GM04504 (cell line): ENCODE measurements at regions not wholly inside any gene's neighbourhood (a gene's known extent, or its start where the extent isn't known, plus 50 kb on each side); places are given as distances from the start of the nearest gene placed in this dataset.

ENCODE experiments used
- DNase-seq: peaks from one replicate; pipeline ENCODE4 v3.0.0-alpha.2; 2012; ENCODE audit warnings: low read depth

- DNase-seq, result no peak
Observed at GRCh38 chr13:37934339-37935191, 65.0 kb upstream of the TRPC4 start.

DNA sequence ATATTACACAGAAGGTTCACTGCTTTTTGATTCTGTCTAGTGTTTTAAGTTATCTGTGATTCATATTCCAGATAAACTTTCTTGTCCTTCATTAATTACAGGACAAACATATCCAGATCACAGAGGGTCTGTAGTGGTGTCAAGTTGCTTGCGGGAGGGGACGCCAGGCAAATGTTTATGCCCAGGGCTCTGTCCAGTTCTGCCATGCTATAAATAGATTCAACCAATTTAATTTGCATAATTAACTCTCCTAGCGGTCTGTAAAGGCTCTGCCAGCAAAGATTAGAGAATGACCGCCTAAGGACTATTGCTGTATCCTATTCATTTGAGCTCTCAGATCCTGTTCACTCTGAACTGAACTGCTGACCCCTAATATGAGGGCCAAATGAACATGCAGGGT, 59.7 kb upstream of the TRPC4 start:
- no peak for DNase-seq

- DNase-seq, result no peak
Observed at GRCh38 chr13:37927561-37927960, 58.0 kb upstream of the TRPC4 start.

DNA sequence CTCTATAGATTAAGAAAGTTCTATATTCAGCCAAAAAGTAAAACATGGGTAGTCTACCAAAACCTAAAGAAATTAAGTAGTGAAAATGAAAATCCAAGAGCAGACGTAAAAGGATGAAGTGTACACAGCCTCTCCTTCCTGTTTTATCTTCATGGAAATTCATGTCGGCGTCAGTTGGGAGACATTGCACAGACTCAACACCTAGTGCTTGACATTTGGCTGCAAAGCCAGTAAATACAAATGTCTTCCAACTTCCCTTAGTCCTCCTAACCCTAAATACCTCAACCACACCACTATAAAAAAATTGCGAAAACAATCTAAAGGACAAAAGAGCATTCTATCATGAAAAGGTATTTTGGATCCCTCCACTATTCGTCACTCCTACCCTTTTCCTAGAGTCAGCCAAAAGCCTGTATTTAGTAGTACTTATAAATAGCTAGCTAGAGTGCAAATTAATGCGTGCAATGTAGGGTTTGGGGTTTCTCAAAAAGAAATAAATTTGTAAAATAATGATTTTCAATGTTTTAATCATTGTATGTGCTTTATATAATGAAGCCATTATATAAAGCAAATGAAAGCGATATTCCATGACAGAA, 56.4 kb upstream of the TRPC4 start:
- no peak for DNase-seq

DNA sequence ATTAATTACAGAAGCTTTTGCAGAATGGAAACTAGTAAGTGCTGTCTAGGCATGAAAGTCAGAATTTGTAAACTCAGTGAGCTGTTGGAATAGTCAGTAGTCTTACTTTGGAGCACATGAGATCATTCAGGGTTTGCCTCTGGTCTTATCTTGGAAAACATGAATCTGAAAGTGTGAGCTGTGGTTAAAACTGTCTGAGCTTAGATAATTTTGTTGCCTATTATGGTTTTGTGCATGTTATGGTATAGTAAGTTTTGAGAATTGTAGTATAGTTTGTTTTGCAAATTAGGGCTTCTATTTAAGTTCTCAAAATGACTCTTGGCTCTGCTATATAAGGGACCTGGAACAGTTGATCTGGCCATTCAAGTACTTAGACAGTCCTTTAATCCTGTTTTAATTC, 53.7 kb upstream of the TRPC4 start:
- no peak for DNase-seq

- DNase-seq, result no peak
Observed at GRCh38 chr13:37919329-37919880, 49.8 kb upstream of the TRPC4 start.
